ENCODE measurements at regions not wholly inside any gene's neighbourhood (a gene's known extent, or its start where the extent isn't known, plus 50 kb on each side); places are given as distances from the start of the nearest gene placed in this dataset.

- in situ Hi-C loops (cut with MboI; ENCODE audit: low sequenced_read_pairs in 4 of 4) (loop anchor here (5.0 to 10.0 kb wide), 4 partner anchors 86 to 278 kb away; no protein-coding TSS in a partner anchor), intact Hi-C loops (cut with DNase I; ENCODE audit: low total_unique reads) (loop anchor here (10.0 kb wide), 1 partner anchor 188 kb away; the partner anchor contains the start of gene SLC1A3)
- H3K36me3 ChIP-seq, result no peaks in the 10 kb centered on the region
Measured at GRCh38 chr5:36416605-36417004, 114.9 kb upstream of the RANBP3L start.

GRCh38 chr5:36417221-36417620, 115.5 kb upstream of the RANBP3L start:
- no peaks in the 10 kb centered on the region for H3K36me3 ChIP-seq
- intact Hi-C loops (cut with DNase I; ENCODE audit: low total_unique reads), result loop anchor here (10.0 kb wide), 1 partner anchor 188 kb away; the partner anchor contains the start of gene SLC1A3

More at GRCh38 chr5:36416605-36417004, 114.9 kb upstream of the RANBP3L start:
- DNase-seq (no peak), ATAC-seq (no peak)
- no peak overlapping the region for H3K27ac ChIP-seq
- H3K4me1 ChIP-seq, result no peaks in the 10 kb centered on the region
- H3K27me3 ChIP-seq, result no peaks in the 10 kb centered on the region
- no peaks in the 10 kb centered on the region for H3K9me3 ChIP-seq
- no peak overlapping the region for H3K4me3 ChIP-seq
- TF ChIP-seq POLR2A (IDR thresholded peaks at IDR 0.05) (no peak), CTCF (IDR thresholded peaks at IDR 0.05 in 4 of 5, conservative IDR thresholded peaks at IDR 0.05 in 1 of 5) (no peak)

GRCh38 chr5:36417668-36418067, 116.0 kb upstream of the RANBP3L start:
- no peaks in the 10 kb centered on the region for H3K9me3 ChIP-seq
- intact Hi-C loops (cut with DNase I; ENCODE audit: low total_unique reads) (loop anchor here (10.0 kb wide), 1 partner anchor 187 kb away; the partner anchor contains the start of gene SLC1A3), in situ Hi-C loops (cut with MboI; ENCODE audit: low sequenced_read_pairs in 4 of 4) (loop anchor here (5.0 to 10.0 kb wide), 4 partner anchors 85 to 277 kb away; no protein-coding TSS in a partner anchor)
- no peak for ATAC-seq
- no peaks in the 10 kb centered on the region for H3K4me1 ChIP-seq
- H3K4me3 ChIP-seq, result no peak overlapping the region
- no peaks in the 10 kb centered on the region for H3K27me3 ChIP-seq
- H3K27ac ChIP-seq, result no peak overlapping the region
- TF ChIP-seq POLR2A (IDR thresholded peaks at IDR 0.05) (no peak), CTCF (IDR thresholded peaks at IDR 0.05 in 4 of 5, conservative IDR thresholded peaks at IDR 0.05 in 1 of 5) (no peak)
- DNase-seq, result no peak
- no peaks in the 10 kb centered on the region for H3K36me3 ChIP-seq

More at GRCh38 chr5:36417221-36417620, 115.5 kb upstream of the RANBP3L start:
- H3K4me3 ChIP-seq, result no peak overlapping the region
- in situ Hi-C loops (cut with MboI; ENCODE audit: low sequenced_read_pairs in 4 of 4), result loop anchor here (5.0 to 10.0 kb wide), 4 partner anchors 85 to 278 kb away; no protein-coding TSS in a partner anchor
- H3K27me3 ChIP-seq, result no peaks in the 10 kb centered on the region
- H3K4me1 ChIP-seq, result no peaks in the 10 kb centered on the region
- DNase-seq (no peak), ATAC-seq (no peak)
- no peak overlapping the region for H3K27ac ChIP-seq
- TF ChIP-seq CTCF (IDR thresholded peaks at IDR 0.05 in 4 of 5, conservative IDR thresholded peaks at IDR 0.05 in 1 of 5) (no peak), POLR2A (IDR thresholded peaks at IDR 0.05) (no peak)
- H3K9me3 ChIP-seq, result no peaks in the 10 kb centered on the region

- no peaks in the 10 kb centered on the region for H3K9me3 ChIP-seq
- in situ Hi-C loops (cut with MboI; ENCODE audit: low sequenced_read_pairs in 4 of 4) (loop anchor here (5.0 to 10.0 kb wide), 4 partner anchors 84 to 276 kb away; no protein-coding TSS in a partner anchor), intact Hi-C loops (cut with DNase I; ENCODE audit: low total_unique reads) (loop anchor here (10.0 kb wide), 1 partner anchor 186 kb away; the partner anchor contains the start of gene SLC1A3)
- H3K36me3 ChIP-seq, result no peaks in the 10 kb centered on the region
- no peaks in the 10 kb centered on the region for H3K4me1 ChIP-seq
- no peak overlapping the region for H3K4me3 ChIP-seq
- DNase-seq (no peak), ATAC-seq (no peak)
- no peaks in the 10 kb centered on the region for H3K27me3 ChIP-seq
- TF ChIP-seq CTCF (IDR thresholded peaks at IDR 0.05 in 4 of 5, conservative IDR thresholded peaks at IDR 0.05 in 1 of 5) (no peak), POLR2A (IDR thresholded peaks at IDR 0.05) (no peak)
- no peak overlapping the region for H3K27ac ChIP-seq
Measured at GRCh38 chr5:36418152-36418979, 116.7 kb upstream of the RANBP3L start.
